AG09319 (cell line): ENCODE measurements at regions not wholly inside any gene's neighbourhood (a gene's known extent, or its start where the extent isn't known, plus 50 kb on each side); places are given as distances from the start of the nearest gene placed in this dataset.

Experiments used
- DNase-seq: peaks from one replicate; pipeline ENCODE4 v3.0.0-alpha.2; 2010; ENCODE audit warnings: low read depth; ENCODE audit errors: extremely low read depth
- TF ChIP-seq, protein P1 (sequence below): IDR thresholded peaks from 2 replicates; pipeline ENCODE4 v1.5.1; 2011; ENCODE audit warnings: low read depth, mild to moderate bottlenecking, inconsistent platforms, low read length, moderate library complexity

DNA sequence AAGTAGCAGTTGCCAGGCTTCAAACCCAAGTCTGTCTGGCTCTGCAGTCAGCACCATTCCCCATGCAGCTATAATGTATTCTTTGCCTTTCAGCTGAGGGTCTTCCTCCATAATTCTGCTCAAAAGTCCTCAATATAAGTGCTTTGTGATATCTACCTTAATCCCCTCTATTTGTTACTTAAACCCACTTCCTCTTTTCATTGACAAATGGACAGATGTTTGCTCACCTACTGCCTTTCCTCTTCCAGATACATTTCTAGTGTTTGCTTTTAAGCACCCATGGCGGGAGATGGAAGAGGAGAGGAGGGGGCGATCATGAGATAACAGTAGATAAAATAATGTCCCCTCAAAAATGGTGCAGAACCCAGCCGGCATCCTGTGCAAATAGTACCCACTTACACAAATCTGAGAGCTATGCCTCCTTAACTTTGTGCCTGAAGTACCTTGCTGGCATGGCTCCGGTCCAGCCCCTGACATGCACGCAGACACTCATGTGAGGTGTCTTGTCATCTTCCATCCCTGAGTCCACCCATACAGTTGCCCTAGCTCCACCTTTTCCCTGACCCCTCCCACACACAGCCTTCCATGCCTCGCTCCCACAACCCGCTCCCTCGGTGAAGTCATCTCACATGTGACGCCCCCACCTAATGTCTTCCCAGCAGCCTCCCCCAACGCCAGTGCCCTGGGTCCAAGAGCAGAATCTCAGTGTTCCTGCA is 109.6 kb downstream of the TRIM29 start:
- no peak for DNase-seq
- TF ChIP-seq, protein P1, sequence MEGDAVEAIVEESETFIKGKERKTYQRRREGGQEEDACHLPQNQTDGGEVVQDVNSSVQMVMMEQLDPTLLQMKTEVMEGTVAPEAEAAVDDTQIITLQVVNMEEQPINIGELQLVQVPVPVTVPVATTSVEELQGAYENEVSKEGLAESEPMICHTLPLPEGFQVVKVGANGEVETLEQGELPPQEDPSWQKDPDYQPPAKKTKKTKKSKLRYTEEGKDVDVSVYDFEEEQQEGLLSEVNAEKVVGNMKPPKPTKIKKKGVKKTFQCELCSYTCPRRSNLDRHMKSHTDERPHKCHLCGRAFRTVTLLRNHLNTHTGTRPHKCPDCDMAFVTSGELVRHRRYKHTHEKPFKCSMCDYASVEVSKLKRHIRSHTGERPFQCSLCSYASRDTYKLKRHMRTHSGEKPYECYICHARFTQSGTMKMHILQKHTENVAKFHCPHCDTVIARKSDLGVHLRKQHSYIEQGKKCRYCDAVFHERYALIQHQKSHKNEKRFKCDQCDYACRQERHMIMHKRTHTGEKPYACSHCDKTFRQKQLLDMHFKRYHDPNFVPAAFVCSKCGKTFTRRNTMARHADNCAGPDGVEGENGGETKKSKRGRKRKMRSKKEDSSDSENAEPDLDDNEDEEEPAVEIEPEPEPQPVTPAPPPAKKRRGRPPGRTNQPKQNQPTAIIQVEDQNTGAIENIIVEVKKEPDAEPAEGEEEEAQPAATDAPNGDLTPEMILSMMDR: no peak

DNA sequence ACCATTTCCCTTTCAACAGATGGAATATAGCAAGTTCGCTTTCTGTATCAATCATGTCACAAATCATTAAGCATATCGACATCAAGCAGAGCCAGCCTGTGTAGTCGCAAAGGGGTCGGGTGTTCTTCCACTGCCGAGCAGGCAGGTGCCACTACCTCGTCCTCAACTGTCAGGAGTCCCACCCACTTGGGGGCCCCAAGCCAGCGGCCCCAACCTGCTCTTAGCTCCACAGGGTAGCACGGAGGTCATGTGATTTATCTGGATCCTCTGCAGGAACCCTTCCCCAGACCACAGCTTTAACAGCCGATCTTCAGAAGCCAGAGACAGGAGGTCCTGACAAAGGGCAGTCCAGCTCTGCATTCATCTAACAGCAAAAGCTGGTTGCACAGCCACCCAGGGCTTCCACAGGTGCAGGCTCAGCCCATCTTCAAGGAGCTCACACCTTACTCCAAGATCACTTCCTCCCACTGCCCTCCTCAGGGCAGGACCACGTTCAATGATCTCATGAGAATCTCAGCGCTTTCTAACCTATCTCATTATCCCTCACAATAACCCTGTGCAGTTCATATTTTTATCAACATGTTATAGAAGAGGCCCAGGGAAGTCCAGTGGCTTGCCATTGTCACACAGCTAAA is 110.2 kb downstream of the TRIM29 start:
- TF ChIP-seq, protein P1: no peak

DNA sequence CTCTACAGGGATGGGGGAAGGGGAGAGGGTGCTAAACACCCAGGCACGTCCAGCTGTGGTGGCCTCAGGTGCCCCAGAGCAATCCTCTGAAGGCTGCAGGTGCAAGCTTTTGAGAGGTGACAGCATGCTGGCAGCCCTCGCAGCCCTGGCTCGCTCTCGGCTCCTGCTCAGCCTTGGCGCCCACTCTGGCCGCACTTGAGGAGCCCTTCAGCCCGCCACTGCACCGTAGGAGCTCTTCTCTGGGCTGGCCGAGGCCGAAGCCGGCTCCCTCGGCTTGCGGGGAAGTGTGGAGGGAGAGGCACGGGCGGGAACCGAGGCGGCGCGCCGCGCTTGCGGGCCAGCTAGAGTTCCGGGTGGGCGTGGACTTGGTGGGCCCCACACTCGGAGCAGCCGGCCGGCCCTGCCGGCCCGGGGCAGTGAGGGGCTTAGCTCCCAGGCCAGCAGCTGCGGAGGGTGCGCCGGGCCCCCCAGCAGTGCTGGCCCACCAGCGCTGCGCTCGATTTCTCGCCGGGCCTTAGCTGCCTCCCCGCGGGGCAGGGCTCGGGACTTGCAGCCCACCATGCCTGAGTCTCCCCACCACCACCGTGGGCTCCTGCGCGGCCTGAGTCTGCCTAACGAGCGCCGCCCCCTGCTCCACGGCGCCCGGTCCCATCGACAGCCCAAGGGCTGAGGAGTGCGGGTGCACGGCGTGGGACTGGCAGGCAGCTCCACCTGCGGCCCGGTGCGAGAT is 112.1 kb downstream of the TRIM29 start:
- DNase-seq: no peak
- TF ChIP-seq, protein P1: no peak

More for the DNA sequence above, 110.2 kb downstream of the TRIM29 start:
- DNase-seq: no peak

DNA sequence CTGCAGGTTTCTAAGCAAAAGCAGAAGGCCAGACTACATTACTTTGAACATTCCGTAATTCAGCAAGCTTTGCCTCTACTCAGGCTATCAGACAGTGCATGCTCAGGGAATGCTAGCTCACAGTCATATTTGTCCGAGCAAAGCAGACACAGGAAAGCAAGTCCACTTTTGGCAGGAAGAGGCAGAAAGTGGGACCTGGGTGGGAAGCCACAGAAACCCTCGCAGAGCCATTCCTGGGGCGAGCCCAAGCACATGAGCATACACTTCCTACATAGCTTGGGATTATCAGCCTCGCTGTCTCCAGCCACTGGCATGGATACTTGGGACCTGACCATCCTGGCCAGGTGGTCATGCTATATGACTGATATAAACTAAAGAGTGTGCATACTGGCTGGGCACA is 113.3 kb downstream of the TRIM29 start:
- TF ChIP-seq, protein P1: no peak
- DNase-seq: no peak

DNA sequence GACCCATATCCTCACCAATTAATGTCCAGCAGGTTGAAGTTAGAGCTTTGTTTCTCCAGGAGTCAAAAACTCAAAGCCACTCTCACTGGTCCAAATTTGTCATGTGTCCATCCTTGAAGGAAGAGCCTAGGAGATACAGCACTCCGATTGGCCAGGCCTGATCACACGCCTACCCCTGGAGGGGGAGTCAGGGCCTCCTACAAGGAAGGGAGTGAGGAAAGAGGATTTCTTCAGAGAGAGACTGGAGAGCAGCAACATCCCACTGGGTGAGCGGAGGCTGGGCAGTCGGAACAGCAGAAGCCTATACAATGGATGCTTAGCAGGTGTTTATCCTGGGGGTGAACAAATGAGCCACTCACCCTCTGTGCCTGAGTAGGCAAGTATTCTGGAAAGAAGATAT is 113.9 kb downstream of the TRIM29 start:
- no peak for DNase-seq
- TF ChIP-seq, protein P1: no peak

DNA sequence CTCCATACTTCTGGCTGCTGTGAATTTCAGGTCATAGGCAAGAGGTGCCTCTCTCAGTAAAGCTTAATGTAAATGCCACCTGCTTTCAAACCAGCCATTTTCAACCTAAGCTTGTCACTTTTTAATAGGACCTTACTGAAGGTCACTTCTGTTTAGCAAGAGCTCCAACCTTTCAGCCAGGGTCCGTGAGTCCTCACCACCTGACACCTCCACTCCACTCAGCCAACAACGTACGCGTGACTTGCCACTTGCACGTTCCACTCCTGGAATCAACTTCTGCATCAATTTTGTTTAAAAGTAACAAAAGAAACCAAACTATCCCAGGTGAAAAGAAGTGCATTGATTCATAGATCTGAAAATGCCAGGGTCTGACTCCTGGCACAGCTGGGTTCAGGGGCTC is 114.4 kb downstream of the TRIM29 start:
- TF ChIP-seq, protein P1: no peak
- DNase-seq: no peak

DNA sequence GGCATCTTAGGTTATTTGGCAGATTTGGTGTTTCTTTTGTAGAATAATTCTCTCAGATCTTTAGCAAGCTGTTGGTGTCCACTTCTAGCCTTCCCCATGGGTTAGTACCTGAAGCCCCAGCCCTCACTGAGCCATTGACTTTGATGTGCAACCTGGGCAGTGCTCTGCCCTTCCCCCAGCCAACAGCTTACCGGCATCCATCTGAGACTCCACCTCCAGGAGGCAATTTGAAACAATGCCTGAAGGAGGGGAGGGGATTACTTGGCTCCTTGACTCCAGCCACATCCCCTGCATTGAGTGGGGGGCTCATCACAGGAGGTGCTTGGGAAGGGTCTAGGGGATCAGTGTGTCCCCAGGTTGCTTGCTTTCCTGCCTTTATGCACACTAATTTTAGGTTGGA is 114.8 kb downstream of the TRIM29 start:
- TF ChIP-seq, protein P1: no peak
- no peak for DNase-seq
